ENCODE measurements at regions not wholly inside any gene's neighbourhood (a gene's known extent, or its start where the extent isn't known, plus 50 kb on each side); places are given as distances from the start of the nearest gene placed in this dataset.

DNA sequence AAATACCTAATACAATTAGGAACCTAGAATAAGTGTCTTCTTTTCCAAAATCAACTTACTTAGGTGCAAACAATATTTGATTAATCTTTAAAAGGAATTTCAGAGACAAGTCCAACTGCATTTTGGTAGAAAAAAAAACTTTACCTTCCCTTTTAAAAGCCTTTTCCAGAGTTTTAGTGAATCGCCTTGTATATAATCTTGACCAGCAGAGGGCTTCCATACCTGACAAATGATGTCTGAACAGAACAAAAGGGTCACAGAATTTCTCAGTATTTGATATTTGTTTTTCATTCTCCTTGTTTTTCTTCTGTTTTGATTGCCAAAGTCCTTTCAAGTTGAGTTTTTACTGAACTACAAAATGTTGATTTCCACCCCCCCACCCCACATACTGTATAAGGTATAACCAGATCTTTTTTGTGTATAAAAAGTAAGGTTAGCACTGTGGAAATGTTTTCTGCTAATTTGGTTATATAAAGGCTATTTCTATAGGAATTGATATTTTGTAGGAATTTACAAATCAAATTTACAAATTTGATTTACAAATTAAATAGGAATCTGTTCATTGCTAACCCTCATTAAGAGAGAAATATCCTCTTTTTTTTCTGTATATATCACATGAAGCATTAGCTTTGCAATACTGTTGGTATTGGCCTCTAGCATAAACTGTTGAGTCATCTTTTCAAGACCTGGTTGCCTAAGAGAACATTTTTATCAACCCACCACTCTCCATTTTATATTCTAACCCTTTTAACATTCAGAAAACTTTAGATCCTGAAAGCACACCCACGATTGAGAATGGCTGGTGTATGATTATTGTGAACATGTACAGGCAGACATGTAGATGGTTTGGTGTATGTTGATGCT, 464.1 kb upstream of the RARB start (continued):
- TF ChIP-seq, protein P1, sequence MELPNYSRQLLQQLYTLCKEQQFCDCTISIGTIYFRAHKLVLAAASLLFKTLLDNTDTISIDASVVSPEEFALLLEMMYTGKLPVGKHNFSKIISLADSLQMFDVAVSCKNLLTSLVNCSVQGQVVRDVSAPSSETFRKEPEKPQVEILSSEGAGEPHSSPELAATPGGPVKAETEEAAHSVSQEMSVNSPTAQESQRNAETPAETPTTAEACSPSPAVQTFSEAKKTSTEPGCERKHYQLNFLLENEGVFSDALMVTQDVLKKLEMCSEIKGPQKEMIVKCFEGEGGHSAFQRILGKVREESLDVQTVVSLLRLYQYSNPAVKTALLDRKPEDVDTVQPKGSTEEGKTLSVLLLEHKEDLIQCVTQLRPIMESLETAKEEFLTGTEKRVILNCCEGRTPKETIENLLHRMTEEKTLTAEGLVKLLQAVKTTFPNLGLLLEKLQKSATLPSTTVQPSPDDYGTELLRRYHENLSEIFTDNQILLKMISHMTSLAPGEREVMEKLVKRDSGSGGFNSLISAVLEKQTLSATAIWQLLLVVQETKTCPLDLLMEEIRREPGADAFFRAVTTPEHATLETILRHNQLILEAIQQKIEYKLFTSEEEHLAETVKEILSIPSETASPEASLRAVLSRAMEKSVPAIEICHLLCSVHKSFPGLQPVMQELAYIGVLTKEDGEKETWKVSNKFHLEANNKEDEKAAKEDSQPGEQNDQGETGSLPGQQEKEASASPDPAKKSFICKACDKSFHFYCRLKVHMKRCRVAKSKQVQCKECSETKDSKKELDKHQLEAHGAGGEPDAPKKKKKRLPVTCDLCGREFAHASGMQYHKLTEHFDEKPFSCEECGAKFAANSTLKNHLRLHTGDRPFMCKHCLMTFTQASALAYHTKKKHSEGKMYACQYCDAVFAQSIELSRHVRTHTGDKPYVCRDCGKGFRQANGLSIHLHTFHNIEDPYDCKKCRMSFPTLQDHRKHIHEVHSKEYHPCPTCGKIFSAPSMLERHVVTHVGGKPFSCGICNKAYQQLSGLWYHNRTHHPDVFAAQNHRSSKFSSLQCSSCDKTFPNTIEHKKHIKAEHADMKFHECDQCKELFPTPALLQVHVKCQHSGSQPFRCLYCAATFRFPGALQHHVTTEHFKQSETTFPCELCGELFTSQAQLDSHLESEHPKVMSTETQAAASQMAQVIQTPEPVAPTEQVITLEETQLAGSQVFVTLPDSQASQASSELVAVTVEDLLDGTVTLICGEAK (IDR thresholded peaks at IDR 0.05; ENCODE audit: borderline replicate concordance): no peak
- TF ChIP-seq, protein P2, sequence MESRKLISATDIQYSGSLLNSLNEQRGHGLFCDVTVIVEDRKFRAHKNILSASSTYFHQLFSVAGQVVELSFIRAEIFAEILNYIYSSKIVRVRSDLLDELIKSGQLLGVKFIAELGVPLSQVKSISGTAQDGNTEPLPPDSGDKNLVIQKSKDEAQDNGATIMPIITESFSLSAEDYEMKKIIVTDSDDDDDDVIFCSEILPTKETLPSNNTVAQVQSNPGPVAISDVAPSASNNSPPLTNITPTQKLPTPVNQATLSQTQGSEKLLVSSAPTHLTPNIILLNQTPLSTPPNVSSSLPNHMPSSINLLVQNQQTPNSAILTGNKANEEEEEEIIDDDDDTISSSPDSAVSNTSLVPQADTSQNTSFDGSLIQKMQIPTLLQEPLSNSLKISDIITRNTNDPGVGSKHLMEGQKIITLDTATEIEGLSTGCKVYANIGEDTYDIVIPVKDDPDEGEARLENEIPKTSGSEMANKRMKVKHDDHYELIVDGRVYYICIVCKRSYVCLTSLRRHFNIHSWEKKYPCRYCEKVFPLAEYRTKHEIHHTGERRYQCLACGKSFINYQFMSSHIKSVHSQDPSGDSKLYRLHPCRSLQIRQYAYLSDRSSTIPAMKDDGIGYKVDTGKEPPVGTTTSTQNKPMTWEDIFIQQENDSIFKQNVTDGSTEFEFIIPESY (IDR thresholded peaks at IDR 0.05): no peak
- TF ChIP-seq ZNF384 (IDR thresholded peaks at IDR 0.05; ENCODE audit: borderline replicate concordance, low read depth, low read length) (no peak), MTA3 (IDR thresholded peaks at IDR 0.05; ENCODE audit: borderline replicate concordance, low read length) (no peak), TBL1XR1 (IDR thresholded peaks at IDR 0.05; ENCODE audit: low read depth, low read length) (no peak), CREM (IDR thresholded peaks at IDR 0.05; ENCODE audit: low read depth) (no peak), SIX5 (IDR thresholded peaks at IDR 0.05; ENCODE audit: low read depth, low read length, severe bottlenecking) (no peak), EP300 (IDR thresholded peaks at IDR 0.05; ENCODE audit: borderline replicate concordance in 1 of 2, control insufficient read depth in 1 of 2, low read depth in 2 of 2, low read length in 2 of 2) (no peak), SMC3 (IDR thresholded peaks at IDR 0.05; ENCODE audit: borderline replicate concordance, low read length) (peak; percentile 32; the same call in 1 of the 2 replicates), IRF4 (IDR thresholded peaks at IDR 0.05; ENCODE audit: low read depth, low read length) (no peak)
- TF ChIP-seq, protein P3, sequence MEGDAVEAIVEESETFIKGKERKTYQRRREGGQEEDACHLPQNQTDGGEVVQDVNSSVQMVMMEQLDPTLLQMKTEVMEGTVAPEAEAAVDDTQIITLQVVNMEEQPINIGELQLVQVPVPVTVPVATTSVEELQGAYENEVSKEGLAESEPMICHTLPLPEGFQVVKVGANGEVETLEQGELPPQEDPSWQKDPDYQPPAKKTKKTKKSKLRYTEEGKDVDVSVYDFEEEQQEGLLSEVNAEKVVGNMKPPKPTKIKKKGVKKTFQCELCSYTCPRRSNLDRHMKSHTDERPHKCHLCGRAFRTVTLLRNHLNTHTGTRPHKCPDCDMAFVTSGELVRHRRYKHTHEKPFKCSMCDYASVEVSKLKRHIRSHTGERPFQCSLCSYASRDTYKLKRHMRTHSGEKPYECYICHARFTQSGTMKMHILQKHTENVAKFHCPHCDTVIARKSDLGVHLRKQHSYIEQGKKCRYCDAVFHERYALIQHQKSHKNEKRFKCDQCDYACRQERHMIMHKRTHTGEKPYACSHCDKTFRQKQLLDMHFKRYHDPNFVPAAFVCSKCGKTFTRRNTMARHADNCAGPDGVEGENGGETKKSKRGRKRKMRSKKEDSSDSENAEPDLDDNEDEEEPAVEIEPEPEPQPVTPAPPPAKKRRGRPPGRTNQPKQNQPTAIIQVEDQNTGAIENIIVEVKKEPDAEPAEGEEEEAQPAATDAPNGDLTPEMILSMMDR (IDR thresholded peaks at IDR 0.05 in 2 of 3, conservative IDR thresholded peaks at IDR 0.05 in 1 of 3; ENCODE audit: control insufficient read depth in 2 of 3, extremely low read depth in 1 of 3, insufficient read depth in 1 of 3, low read depth in 3 of 3, low read length in 3 of 3): peak; percentile 30 to 44 (median 33); a peak in 5 of 6 replicates
- TF ChIP-seq, protein P4, sequence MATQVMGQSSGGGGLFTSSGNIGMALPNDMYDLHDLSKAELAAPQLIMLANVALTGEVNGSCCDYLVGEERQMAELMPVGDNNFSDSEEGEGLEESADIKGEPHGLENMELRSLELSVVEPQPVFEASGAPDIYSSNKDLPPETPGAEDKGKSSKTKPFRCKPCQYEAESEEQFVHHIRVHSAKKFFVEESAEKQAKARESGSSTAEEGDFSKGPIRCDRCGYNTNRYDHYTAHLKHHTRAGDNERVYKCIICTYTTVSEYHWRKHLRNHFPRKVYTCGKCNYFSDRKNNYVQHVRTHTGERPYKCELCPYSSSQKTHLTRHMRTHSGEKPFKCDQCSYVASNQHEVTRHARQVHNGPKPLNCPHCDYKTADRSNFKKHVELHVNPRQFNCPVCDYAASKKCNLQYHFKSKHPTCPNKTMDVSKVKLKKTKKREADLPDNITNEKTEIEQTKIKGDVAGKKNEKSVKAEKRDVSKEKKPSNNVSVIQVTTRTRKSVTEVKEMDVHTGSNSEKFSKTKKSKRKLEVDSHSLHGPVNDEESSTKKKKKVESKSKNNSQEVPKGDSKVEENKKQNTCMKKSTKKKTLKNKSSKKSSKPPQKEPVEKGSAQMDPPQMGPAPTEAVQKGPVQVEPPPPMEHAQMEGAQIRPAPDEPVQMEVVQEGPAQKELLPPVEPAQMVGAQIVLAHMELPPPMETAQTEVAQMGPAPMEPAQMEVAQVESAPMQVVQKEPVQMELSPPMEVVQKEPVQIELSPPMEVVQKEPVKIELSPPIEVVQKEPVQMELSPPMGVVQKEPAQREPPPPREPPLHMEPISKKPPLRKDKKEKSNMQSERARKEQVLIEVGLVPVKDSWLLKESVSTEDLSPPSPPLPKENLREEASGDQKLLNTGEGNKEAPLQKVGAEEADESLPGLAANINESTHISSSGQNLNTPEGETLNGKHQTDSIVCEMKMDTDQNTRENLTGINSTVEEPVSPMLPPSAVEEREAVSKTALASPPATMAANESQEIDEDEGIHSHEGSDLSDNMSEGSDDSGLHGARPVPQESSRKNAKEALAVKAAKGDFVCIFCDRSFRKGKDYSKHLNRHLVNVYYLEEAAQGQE (IDR thresholded peaks at IDR 0.05; ENCODE audit: low read depth, low read length): no peak
- TF ChIP-seq, protein P5, sequence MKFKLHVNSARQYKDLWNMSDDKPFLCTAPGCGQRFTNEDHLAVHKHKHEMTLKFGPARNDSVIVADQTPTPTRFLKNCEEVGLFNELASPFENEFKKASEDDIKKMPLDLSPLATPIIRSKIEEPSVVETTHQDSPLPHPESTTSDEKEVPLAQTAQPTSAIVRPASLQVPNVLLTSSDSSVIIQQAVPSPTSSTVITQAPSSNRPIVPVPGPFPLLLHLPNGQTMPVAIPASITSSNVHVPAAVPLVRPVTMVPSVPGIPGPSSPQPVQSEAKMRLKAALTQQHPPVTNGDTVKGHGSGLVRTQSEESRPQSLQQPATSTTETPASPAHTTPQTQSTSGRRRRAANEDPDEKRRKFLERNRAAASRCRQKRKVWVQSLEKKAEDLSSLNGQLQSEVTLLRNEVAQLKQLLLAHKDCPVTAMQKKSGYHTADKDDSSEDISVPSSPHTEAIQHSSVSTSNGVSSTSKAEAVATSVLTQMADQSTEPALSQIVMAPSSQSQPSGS (IDR thresholded peaks at IDR 0.05; ENCODE audit: low read length): no peak

Data from GM12878 (cell line).